HepG2 (cell line): ENCODE measurements at regions not wholly inside any gene's neighbourhood (a gene's known extent, or its start where the extent isn't known, plus 50 kb on each side); places are given as distances from the start of the nearest gene placed in this dataset.

ENCODE experiments used
- ATAC-seq: fragments of 200-7000 bp; cut with Tn5 transposase; 3 replicates; pipeline ENCODE4 v1.9.1; 2020; ENCODE audit warnings: mild to moderate bottlenecking, moderate library complexity
- BruUV-seq: library from RNA; stranded (reverse); fragments of 400-500 nt; replicated peaks from 2 replicates; lab custom pipeline; 2021; lab: Mats Ljungman, UMichigan
- CTCF ChIA-PET: fragments of 300-600 bp; formaldehyde crosslinking; extraction: SDS; loops from one replicate; lab custom pipeline; 2021; ENCODE audit warnings: low total read pairs, inconsistent platforms, low intra/inter-chr PET ratio; lab: Yijun Ruan, JAX
- POLR2A ChIA-PET: fragments of 350-600 bp; sonication (Branson Sonifier 250); formaldehyde crosslinking; loops from one replicate; lab custom pipeline; 2020; ENCODE audit warnings: antibody characterized with exemption, inconsistent platforms; lab: Yijun Ruan, JAX
- DNase-seq: peaks from one replicate; pipeline ENCODE4 v3.0.0-alpha.2; 2015; ENCODE audit warnings: low spot score
- FAIRE-seq: peaks from 3 replicates; lab custom pipeline; 2011; peaks lifted over from hg19 to GRCh38; lab: Jason Lieb, UNC
- H2AFZ ChIP-seq: one replicate; pipeline ENCODE4 v1.6.1; 2011; ENCODE audit warnings: low read length, inconsistent platforms
- H3K27ac ChIP-seq: fragments of 300-600 bp; 3 replicates; pipeline ENCODE4 v1.8.0; 2011; ENCODE audit warnings: mixed run types, mild to moderate bottlenecking, mixed read lengths, low read length, inconsistent platforms; ENCODE audit not compliant: insufficient read depth; ENCODE audit errors: extremely low read length
- H3K27me3 ChIP-seq, 2 experiments: fragments of 200-600 bp in 1 of 2; 2 replicates in 1 of 2; 3 replicates in 1 of 2; pipeline versions ENCODE4 v1.6.0 to v1.8.0; 2011; ENCODE audit warnings: low read length in 2 of 2, mild to moderate bottlenecking in 2 of 2, moderate library complexity in 2 of 2, inconsistent platforms in 1 of 2; ENCODE audit not compliant: insufficient read depth in 2 of 2, control insufficient read depth in 1 of 2
- H3K36me3 ChIP-seq, 2 experiments: fragments of 200-600 bp in 1 of 2; replicated peaks in 1 of 2; 2 replicates in 1 of 2; 3 replicates in 1 of 2; pipeline versions ENCODE4 v1.5.1 to v1.8.0; 2011; ENCODE audit warnings: low read length in 2 of 2, inconsistent platforms in 1 of 2; ENCODE audit not compliant: insufficient read depth in 2 of 2, control insufficient read depth in 1 of 2
- H3K4me1 ChIP-seq: 2 replicates; pipeline ENCODE4 v1.5.1; 2012; ENCODE audit warnings: low read length, inconsistent platforms; ENCODE audit not compliant: insufficient read depth
- H3K4me2 ChIP-seq: 2 replicates; pipeline ENCODE4 v1.6.0; 2011; ENCODE audit warnings: low read depth, low read length, inconsistent platforms
- H3K4me3 ChIP-seq, 3 experiments: fragments of 200-600 bp in 1 of 3; sonication (generic), shearing (Covaris generic) in 1 of 3; replicated peaks in 1 of 3; 2 replicates each; pipeline ENCODE4 v1.5.1; 2011 to 2016; ENCODE audit warnings: low read length in 3 of 3, inconsistent platforms in 2 of 3, low read depth in 2 of 3, mild to moderate bottlenecking in 2 of 3, control low read depth in 1 of 3, mixed read lengths in 1 of 3; ENCODE audit not compliant: insufficient read depth in 1 of 3
- H3K79me2 ChIP-seq: one replicate; pipeline ENCODE4 v1.6.1; 2011; ENCODE audit warnings: low read length, inconsistent platforms; ENCODE audit not compliant: insufficient read depth
- H3K9ac ChIP-seq: 2 replicates; pipeline ENCODE4 v1.6.0; 2011; ENCODE audit warnings: mild to moderate bottlenecking, low read depth, low read length, inconsistent platforms; ENCODE audit not compliant: insufficient read depth
- H3K9me3 ChIP-seq: 2 replicates; pipeline ENCODE4 v1.5.1; 2012; ENCODE audit warnings: mild to moderate bottlenecking, low read length
- H4K20me1 ChIP-seq: 2 replicates; pipeline ENCODE4 v1.6.0; 2011; ENCODE audit warnings: inconsistent platforms, mild to moderate bottlenecking, low read length, moderate library complexity; ENCODE audit not compliant: insufficient read depth
- FIP1L1 ChIP-seq: fragments of 200-400 bp; formaldehyde crosslinking; IDR thresholded peaks from 2 replicates; pipeline ENCODE4 v1.6.1; 2018; ENCODE audit warnings: low read depth, mild to moderate bottlenecking, low read length, moderate library complexity, borderline replicate concordance; ENCODE audit not compliant: insufficient read depth
- HNRNPLL ChIP-seq: fragments of 200-400 bp; formaldehyde crosslinking; IDR thresholded peaks from 2 replicates; pipeline ENCODE4 v1.6.1; 2017; ENCODE audit warnings: mild to moderate bottlenecking, low read depth, low read length; ENCODE audit not compliant: poor library complexity, severe bottlenecking
- HOXA3 ChIP-seq: sonication (generic); formaldehyde crosslinking; IDR thresholded peaks from 2 replicates; pipeline ENCODE4 v1.5.0; 2020; ENCODE audit warnings: missing genetic modification reagents
- KDM5B ChIP-seq: sonication (generic); formaldehyde crosslinking; IDR thresholded peaks from 2 replicates; pipeline ENCODE4 v1.4.0; 2020; ENCODE audit warnings: missing genetic modification reagents, mild to moderate bottlenecking, borderline replicate concordance
- MAFF ChIP-seq: IDR thresholded peaks from 2 replicates; pipeline ENCODE4 v1.6.1; 2011; ENCODE audit warnings: low read depth, low read length, improper control_type of control experiment
- NFE2L2 ChIP-seq: fragments of 150-350 bp; IDR thresholded peaks from 2 replicates; pipeline ENCODE4 v1.6.1; 2014; ENCODE audit warnings: low read length
- POGZ ChIP-seq: sonication (generic); formaldehyde crosslinking; IDR thresholded peaks from 2 replicates; pipeline ENCODE4 v1.4.0; 2020; ENCODE audit warnings: mild to moderate bottlenecking, missing genetic modification reagents
- RELA ChIP-seq: sonication (generic); formaldehyde crosslinking; IDR thresholded peaks from 2 replicates; pipeline ENCODE4 v1.4.0; 2020; ENCODE audit warnings: missing genetic modification reagents
- SATB2 ChIP-seq: sonication (generic); formaldehyde crosslinking; IDR thresholded peaks from 2 replicates; pipeline ENCODE4 v1.5.0; 2020; ENCODE audit warnings: missing genetic modification reagents
- TFE3 ChIP-seq: IDR thresholded peaks from 2 replicates; pipeline ENCODE4 v1.6.1; 2016
- TRIM24 ChIP-seq: sonication (generic); formaldehyde crosslinking; IDR thresholded peaks from 2 replicates; pipeline ENCODE4 v1.8.0; 2022; ENCODE audit warnings: mild to moderate bottlenecking, missing genetic modification reagents
- ZNF207 ChIP-seq: fragments of 450-650 bp; IDR thresholded peaks from 2 replicates; pipeline ENCODE4 v1.6.1; 2016; ENCODE audit warnings: antibody characterized with exemption, borderline replicate concordance
- ZNF3 ChIP-seq: IDR thresholded peaks from 2 replicates; pipeline ENCODE4 v1.7.0; 2017; ENCODE audit warnings: inconsistent platforms
- ZNF407 ChIP-seq: sonication (generic); formaldehyde crosslinking; IDR thresholded peaks from one replicate; pipeline ENCODE4 v1.5.1; 2020; ENCODE audit warnings: mild to moderate bottlenecking, missing genetic modification reagents; ENCODE audit errors: not compliant biosample characterization
- ZNF788 ChIP-seq: sonication (generic); formaldehyde crosslinking; IDR thresholded peaks from 2 replicates; pipeline ENCODE4 v1.5.0; 2020; ENCODE audit warnings: mild to moderate bottlenecking, missing genetic modification reagents, borderline replicate concordance
- ZNF841 ChIP-seq: sonication (generic); formaldehyde crosslinking; IDR thresholded peaks from 2 replicates; pipeline ENCODE4 v1.8.1; 2023; ENCODE audit warnings: missing genetic modification reagents, borderline replicate concordance
- WGBS: methylation state at CpG from one replicate; pipeline ENCODE4 v1.1.6; 2017; ENCODE audit warnings: low lambda C conversion rate; 5-methylcytosine and 5-hydroxymethylcytosine counted together
- in situ Hi-C: cut with HindIII; loops from 2 replicates; pipeline ENCODE4 v1.10.0; 2017; ENCODE audit warnings: low pct_unique_long_range_greater_than_20kb; ENCODE audit not compliant: extremely low pct_ligation_motif_present
- intact Hi-C: fragments of 100-400 bp; cut with micrococcal nuclease; formaldehyde crosslinking; loops from one replicate; pipeline ENCODE4 v1.10.0; 2022; ENCODE audit not compliant: unreplicated experiment

GRCh38 chr7:46751471-46751870, 830.4 kb upstream of the IGFBP3 start:
- ATAC-seq = no peak
- no peaks in the 10 kb centered on the region for H3K79me2 ChIP-seq
- 24% methylated on average over 4 of the region's 4 CpGs for WGBS
- H3K9me3 ChIP-seq = no peaks in the 10 kb centered on the region
- no peak overlapping the region for H3K9ac ChIP-seq
- no TSS peak for BruUV-seq
- H4K20me1 ChIP-seq = no peaks in the 10 kb centered on the region
- no peak overlapping the region for H3K4me2 ChIP-seq
- ChIA-PET POLR2A (no interaction called here), CTCF (no interaction called here)
- DNase-seq = no peak
- intact Hi-C loops = no loop called here
- H3K4me1 ChIP-seq = no peaks in the 10 kb centered on the region
- no peak overlapping the region for H2AFZ ChIP-seq
- H3K36me3 ChIP-seq = no peaks in the 10 kb centered on the region
- in situ Hi-C loops = no loop called here
- H3K27me3 ChIP-seq = no peaks in the 10 kb centered on the region
- no peak overlapping the region for H3K27ac ChIP-seq
- no peak for FAIRE-seq
- H3K4me3 ChIP-seq = no peak overlapping the region
- TF ChIP-seq ZNF841 = no peak
- TF ChIP-seq TFE3 (CRISPR knock-in tag) = no peak
- no peak for TF ChIP-seq ZNF207
- no peak for TF ChIP-seq NFE2L2
- TF ChIP-seq FIP1L1 = no peak
- TF ChIP-seq MAFF = no peak
- no peak for TF ChIP-seq ZNF3 (CRISPR knock-in tag)
- no peak for TF ChIP-seq SATB2 (CRISPR knock-in tag)
- TF ChIP-seq TRIM24 = no peak
- no peak for TF ChIP-seq KDM5B (CRISPR knock-in tag)
- no peak for TF ChIP-seq POGZ (CRISPR knock-in tag)
- no peak for TF ChIP-seq ZNF407 (CRISPR knock-in tag)
- TF ChIP-seq HNRNPLL = no peak
- TF ChIP-seq ZNF788 (CRISPR knock-in tag) = no peak
- no peak for TF ChIP-seq HOXA3 (CRISPR knock-in tag)
- TF ChIP-seq RELA = no peak
